Hepatocyte (in vitro differentiated cells): ENCODE measurements at regions not wholly inside any gene's neighbourhood (a gene's known extent, or its start where the extent isn't known, plus 50 kb on each side); places are given as distances from the start of the nearest gene placed in this dataset.

Source experiments
- CTCF ChIP-seq: fragments of 200-600 bp; sonication (generic); IDR thresholded peaks from 2 replicates; pipeline ENCODE4 v1.5.1; 2016; ENCODE audit warnings: antibody characterized with exemption, mild to moderate bottlenecking; ENCODE audit not compliant: poor library complexity
- EZH2 ChIP-seq: fragments of 200-600 bp; sonication (generic); IDR thresholded peaks from 2 replicates; pipeline ENCODE4 v1.6.1; 2016; ENCODE audit warnings: antibody characterized with exemption, mild to moderate bottlenecking, borderline replicate concordance
- EZH2phosphoT487 ChIP-seq: fragments of 200-600 bp; sonication (generic); IDR thresholded peaks from one replicate; pipeline ENCODE4 v1.6.1; 2018; ENCODE audit warnings: antibody characterized with exemption, mild to moderate bottlenecking, low read depth, moderate library complexity; ENCODE audit not compliant: unreplicated experiment, severe bottlenecking

GRCh38 chr12:25816637-25817036 lies 141.8 kb upstream of the RASSF8 start:
- TF ChIP-seq CTCF (no peak), EZH2 (no peak), EZH2phosphoT487 (no peak)
